A549 (cell line): ENCODE measurements at regions not wholly inside any gene's neighbourhood (a gene's known extent, or its start where the extent isn't known, plus 50 kb on each side); places are given as distances from the start of the nearest gene placed in this dataset.

ENCODE experiments used
- ATAC-seq, 2 experiments: fragments of 200-7000 bp in 1 of 2; fragments of >200 bp in 1 of 2; cut with Nextera tagmentation in 1 of 2; cut with Tn5 transposase in 1 of 2; 3 replicates each; pipeline versions ENCODE4 v1.8.0 to v1.9.1; 2018 to 2020; ENCODE audit warnings: mild to moderate bottlenecking in 1 of 2, moderate library complexity in 1 of 2
- CTCF ChIA-PET: fragments of 300-600 bp; sonication (Branson Sonifier 250); formaldehyde crosslinking; extraction: SDS; loops from one replicate; lab custom pipeline; 2021; ENCODE audit warnings: antibody characterized with exemption, inconsistent platforms; lab: Yijun Ruan, JAX
- POLR2A ChIA-PET: fragments of 350-600 bp; formaldehyde crosslinking; extraction: SDS; loops from one replicate; lab custom pipeline; 2021; ENCODE audit warnings: antibody characterized with exemption, inconsistent platforms; lab: Yijun Ruan, JAX
- DNase-seq, 2 experiments: peaks; one replicate each; pipeline versions ENCODE4 v3.0.0 to v3.0.0-alpha.2; 2011 to 2016; ENCODE audit warnings: low read depth in 1 of 2, low spot score in 1 of 2
- FAIRE-seq: peaks from 2 replicates; lab custom pipeline; 2011; peaks lifted over from hg19 to GRCh38; lab: Jason Lieb, UNC
- H3K27ac ChIP-seq, 2 experiments: fragments of >200 bp; sonication (Bioruptor Twin); formaldehyde crosslinking; 3 replicates each; pipeline ENCODE4 v1.5.1; 2016 to 2017
- H3K4me1 ChIP-seq: fragments of >200 bp; sonication (Bioruptor Twin); formaldehyde crosslinking; 3 replicates; pipeline ENCODE4 v1.6.1; 2016
- H3K4me2 ChIP-seq: fragments of >200 bp; sonication (Bioruptor Twin); formaldehyde crosslinking; 3 replicates; pipeline ENCODE4 v1.6.1; 2016
- H3K4me3 ChIP-seq: fragments of >200 bp; sonication (Bioruptor Twin); formaldehyde crosslinking; 3 replicates; pipeline ENCODE4 v1.5.1; 2016
- H3K9me3 ChIP-seq: fragments of >200 bp; sonication (Bioruptor Twin); formaldehyde crosslinking; 3 replicates; pipeline ENCODE4 v1.6.1; 2016
- BHLHE40 ChIP-seq: IDR thresholded peaks from 2 replicates; pipeline ENCODE4 v1.6.1; 2012; ENCODE audit warnings: low read depth, low read length, inconsistent platforms
- CBX2 ChIP-seq: fragments of 200-600 bp; sonication (generic); IDR thresholded peaks from 2 replicates; pipeline ENCODE4 v1.6.1; 2016; ENCODE audit warnings: low read depth, mild to moderate bottlenecking, borderline replicate concordance
- CBX8 ChIP-seq: fragments of 200-600 bp; sonication (generic); IDR thresholded peaks from 2 replicates; pipeline ENCODE4 v1.6.1; 2016
- CEBPB ChIP-seq, 2 experiments: fragments of >200 bp in 1 of 2; sonication (Bioruptor Twin) in 1 of 2; formaldehyde crosslinking in 1 of 2; IDR thresholded peaks; 2 replicates each; pipeline ENCODE4 v1.6.1; 2012 to 2016
- CHD4 ChIP-seq: fragments of 200-600 bp; sonication (generic); IDR thresholded peaks from 2 replicates; pipeline ENCODE4 v1.6.1; 2016; ENCODE audit warnings: antibody characterized with exemption, mild to moderate bottlenecking, borderline replicate concordance
- EP300 ChIP-seq, 2 experiments: fragments of >200 bp; sonication (Bioruptor Twin); formaldehyde crosslinking; IDR thresholded peaks; 2 replicates in 1 of 2; 3 replicates in 1 of 2; pipeline ENCODE4 v1.6.1; 2016 to 2017
- FOSL2 ChIP-seq, 2 experiments: fragments of 450-650 bp in 1 of 2; fragments of >200 bp in 1 of 2; sonication (Bioruptor Twin) in 1 of 2; formaldehyde crosslinking; IDR thresholded peaks; 2 replicates each; pipeline versions ENCODE4 v1.5.0 to v1.6.1; 2016 to 2020; ENCODE audit warnings: mild to moderate bottlenecking in 1 of 2, moderate library complexity in 1 of 2
- GATA3 ChIP-seq: IDR thresholded peaks from 2 replicates; pipeline ENCODE4 v1.6.1; 2012; ENCODE audit warnings: borderline replicate concordance
- HOXB5 ChIP-seq: fragments of 250-450 bp; sonication (Bioruptor Pico); IDR thresholded peaks from 2 replicates; pipeline ENCODE4 v1.5.0; 2020; ENCODE audit warnings: mild to moderate bottlenecking, moderate library complexity
- JUN ChIP-seq, 2 experiments: fragments of >200 bp; sonication (Bioruptor Twin); formaldehyde crosslinking; IDR thresholded peaks; 2 replicates in 1 of 2; 3 replicates in 1 of 2; pipeline ENCODE4 v1.6.1; 2016 to 2017
- JUNB ChIP-seq: fragments of >200 bp; sonication (Bioruptor Twin); formaldehyde crosslinking; IDR thresholded peaks from 2 replicates; pipeline ENCODE4 v1.6.1; 2016
- MAFK ChIP-seq: fragments of 450-650 bp; IDR thresholded peaks from 2 replicates; pipeline ENCODE4 v1.6.1; 2014; ENCODE audit not compliant: partially characterized antibody
- MAZ ChIP-seq: fragments of 150-350 bp; IDR thresholded peaks from 2 replicates; pipeline ENCODE4 v1.6.1; 2014; ENCODE audit warnings: antibody characterized with exemption, low read depth, low read length, borderline replicate concordance
- NFE2L2 ChIP-seq: fragments of 150-350 bp; conservative IDR thresholded peaks from 2 replicates; pipeline ENCODE4 v1.6.1; 2014; ENCODE audit warnings: low read length
- RAD21 ChIP-seq, 2 experiments: fragments of >200 bp in 1 of 2; sonication (Bioruptor Twin) in 1 of 2; formaldehyde crosslinking in 1 of 2; IDR thresholded peaks in 1 of 2; conservative IDR thresholded peaks in 1 of 2; 2 replicates in 1 of 2; 3 replicates in 1 of 2; pipeline ENCODE4 v1.6.1; 2012 to 2018; ENCODE audit warnings: inconsistent platforms in 1 of 2
- RARB ChIP-seq: fragments of 250-450 bp; sonication (Bioruptor Pico); IDR thresholded peaks from 2 replicates; pipeline ENCODE4 v1.8.0; 2021; ENCODE audit warnings: mild to moderate bottlenecking, moderate library complexity
- RCOR1 ChIP-seq: fragments of 150-350 bp; IDR thresholded peaks from 2 replicates; pipeline ENCODE4 v1.6.1; 2014; ENCODE audit warnings: antibody characterized with exemption, low read length, low read depth
- SREBF2 ChIP-seq: fragments of 450-650 bp; IDR thresholded peaks from 2 replicates; pipeline ENCODE4 v1.6.1; 2014; ENCODE audit warnings: mild to moderate bottlenecking, moderate library complexity
- TFCP2L1 ChIP-seq: fragments of 250-450 bp; sonication (Bioruptor Pico); IDR thresholded peaks from 2 replicates; pipeline ENCODE4 v1.5.0; 2021; ENCODE audit warnings: mild to moderate bottlenecking
- WGBS: methylation state at CpG from one replicate; pipeline ENCODE4 v1.1.6; 2017; ENCODE audit errors: missing lambda C conversion rate; 5-methylcytosine and 5-hydroxymethylcytosine counted together
- TF ChIP-seq, protein P1 (sequence below): fragments of >200 bp; sonication (Bioruptor Twin); formaldehyde crosslinking; IDR thresholded peaks from 2 replicates; pipeline ENCODE4 v1.6.1; 2016
- TF ChIP-seq, protein P2 (sequence below): IDR thresholded peaks from 2 replicates; pipeline ENCODE4 v1.6.1; 2012
- TF ChIP-seq, protein P3 (sequence below): fragments of >200 bp; sonication (Bioruptor Twin); formaldehyde crosslinking; IDR thresholded peaks from 3 replicates; pipeline ENCODE4 v1.6.1; 2016

DNA sequence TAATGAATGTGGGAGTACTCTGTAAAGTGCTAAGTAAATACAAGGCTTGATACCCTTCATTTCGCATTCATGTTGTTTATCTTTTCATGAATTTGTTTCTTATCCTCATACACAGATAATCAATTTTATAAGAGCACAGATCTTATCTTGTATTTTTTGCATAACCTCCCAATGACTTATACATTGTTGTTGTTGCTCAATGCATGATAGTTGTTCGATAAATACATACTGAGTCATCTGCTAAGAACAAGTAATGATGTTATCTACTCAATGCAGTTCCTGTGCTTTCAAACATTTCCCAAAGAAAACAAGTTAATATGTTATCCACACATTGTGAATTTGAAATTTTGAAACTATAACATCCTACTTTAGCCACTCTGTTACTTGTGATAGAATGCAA, 60.7 kb downstream of the TAF11L14 start:
- Histone ChIP-seq H3K4me1 (peaks cover 15% of the 10 kb centered on the region), H3K4me2 (peak overlapping the region; percentile 65), H3K9me3 (no peaks in the 10 kb centered on the region; the same call in 2 of the 3 replicates), H3K27ac (peak overlapping the region in 1 of 2 experiments; percentile 41; a peak in 1 of 6 replicates), H3K4me3 (no peak overlapping the region)
- POLR2A ChIA-PET = no interaction called here
- CTCF ChIA-PET = no interaction called here
- TF ChIP-seq RAD21 (conservative IDR thresholded peaks at IDR 0.05 in 1 of 2, IDR thresholded peaks at IDR 0.05 in 1 of 2) (no peak), GATA3 (peak; percentile 99), JUNB (peak; percentile 68), HOXB5 (CRISPR knock-in tag) (no peak), JUN (IDR thresholded peaks at IDR 0.05) (0 out of 5 replicates have a peak, but pooled peaks of 1 of the 2 experiments have one; percentile 33), CEBPB (IDR thresholded peaks at IDR 0.05) (peak in 1 of 2 experiments; percentile 96; a peak in 3 of 4 replicates), FOSL2 (IDR thresholded peaks at IDR 0.05) (peak; percentile 47; the same call in 1 of the 2 replicates), FOSL2 (CRISPR knock-in tag; IDR thresholded peaks at IDR 0.05) (peak; percentile 82), CBX8 (no peak)
- TF ChIP-seq, protein P1, sequence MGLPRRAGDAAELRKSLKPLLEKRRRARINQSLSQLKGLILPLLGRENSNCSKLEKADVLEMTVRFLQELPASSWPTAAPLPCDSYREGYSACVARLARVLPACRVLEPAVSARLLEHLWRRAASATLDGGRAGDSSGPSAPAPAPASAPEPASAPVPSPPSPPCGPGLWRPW = no peak
- TF ChIP-seq, protein P2, sequence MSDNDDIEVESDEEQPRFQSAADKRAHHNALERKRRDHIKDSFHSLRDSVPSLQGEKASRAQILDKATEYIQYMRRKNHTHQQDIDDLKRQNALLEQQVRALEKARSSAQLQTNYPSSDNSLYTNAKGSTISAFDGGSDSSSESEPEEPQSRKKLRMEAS = no peak; the same call in 1 of the 2 replicates
- DNase-seq (peak in 1 of 2 experiments; percentile 41), FAIRE-seq (no peak), ATAC-seq (peak in 1 of 2 experiments; percentile 72; a peak in 3 of 6 replicates)
- 6% methylated on average over 2 of the region's 2 CpGs for WGBS

DNA sequence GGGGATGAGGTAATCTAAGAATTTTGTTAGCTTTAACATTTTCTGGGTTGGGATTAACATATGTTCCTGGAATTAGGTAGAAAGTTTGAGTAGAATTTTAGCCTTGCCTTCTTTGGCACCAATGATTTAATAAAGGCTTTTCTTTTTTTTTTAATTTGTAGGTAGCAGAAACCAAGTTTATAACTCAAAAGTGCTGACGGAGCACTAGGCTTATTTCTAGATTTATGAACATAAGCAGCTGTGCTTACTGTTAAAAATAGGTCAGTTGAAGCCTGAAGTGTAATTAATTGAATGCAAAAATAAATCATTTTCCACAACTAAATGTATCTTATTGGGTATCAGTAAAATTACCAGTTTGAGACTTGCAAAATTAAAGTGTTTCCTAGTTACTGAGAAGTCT, 62.4 kb downstream of the TAF11L14 start:
- 93% methylated on average over 1 of the region's 1 CpG for WGBS
- no peak for DNase-seq
- H3K9me3 ChIP-seq = peaks cover 7% of the 10 kb centered on the region; the same call in 2 of the 3 replicates
- H3K4me3 ChIP-seq = no peak overlapping the region
- H3K27ac ChIP-seq = no peak overlapping the region
- no peak for FAIRE-seq
- ATAC-seq = no peak
- H3K4me2 ChIP-seq = no peak overlapping the region
- POLR2A ChIA-PET = no interaction called here
- CTCF ChIA-PET = no interaction called here
- TF ChIP-seq HOXB5 (CRISPR knock-in tag) (no peak), MAFK (peak; percentile 73), MAZ (no peak), TFCP2L1 (CRISPR knock-in tag) (no peak)
- H3K4me1 ChIP-seq = peaks cover 15% of the 10 kb centered on the region

DNA sequence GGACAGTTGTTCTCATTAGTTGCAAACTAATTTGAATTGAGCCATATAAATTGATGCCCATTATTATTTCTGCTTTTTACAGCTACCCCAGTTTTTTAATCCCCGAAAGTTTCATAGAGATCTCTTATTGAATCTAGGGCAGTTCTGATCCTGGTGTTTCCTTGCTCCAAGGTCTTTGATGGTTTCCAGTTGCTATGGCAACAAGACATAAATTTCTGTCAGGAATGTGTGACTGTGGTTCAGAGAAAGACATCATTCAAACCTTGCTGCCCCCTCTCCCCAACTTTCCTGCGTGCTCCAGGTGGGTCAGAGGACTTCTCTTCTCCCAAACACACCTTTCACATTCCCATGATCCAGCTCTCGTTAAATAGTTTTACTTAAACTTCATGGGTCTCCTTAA, 63.4 kb downstream of the TAF11L14 start:
- Histone ChIP-seq H3K9me3 (peaks cover 9% of the 10 kb centered on the region; the same call in 2 of the 3 replicates), H3K4me2 (no peak overlapping the region), H3K4me1 (peaks cover 15% of the 10 kb centered on the region), H3K4me3 (no peak overlapping the region), H3K27ac (no peak overlapping the region)
- ChIA-PET POLR2A (no interaction called here), CTCF (no interaction called here)
- 48% methylated on average over 3 of the region's 3 CpGs for WGBS
- DNase-seq (no peak), FAIRE-seq (no peak), ATAC-seq (no peak)
- TF ChIP-seq RARB (CRISPR knock-in tag) (no peak), CBX8 (no peak), SREBF2 (no peak), JUN (IDR thresholded peaks at IDR 0.05) (no peak), EP300 (IDR thresholded peaks at IDR 0.05) (no peak), RCOR1 (no peak), NFE2L2 (no peak), CHD4 (no peak), CBX2 (no peak), BHLHE40 (no peak), JUNB (no peak)
- TF ChIP-seq, protein P3, sequence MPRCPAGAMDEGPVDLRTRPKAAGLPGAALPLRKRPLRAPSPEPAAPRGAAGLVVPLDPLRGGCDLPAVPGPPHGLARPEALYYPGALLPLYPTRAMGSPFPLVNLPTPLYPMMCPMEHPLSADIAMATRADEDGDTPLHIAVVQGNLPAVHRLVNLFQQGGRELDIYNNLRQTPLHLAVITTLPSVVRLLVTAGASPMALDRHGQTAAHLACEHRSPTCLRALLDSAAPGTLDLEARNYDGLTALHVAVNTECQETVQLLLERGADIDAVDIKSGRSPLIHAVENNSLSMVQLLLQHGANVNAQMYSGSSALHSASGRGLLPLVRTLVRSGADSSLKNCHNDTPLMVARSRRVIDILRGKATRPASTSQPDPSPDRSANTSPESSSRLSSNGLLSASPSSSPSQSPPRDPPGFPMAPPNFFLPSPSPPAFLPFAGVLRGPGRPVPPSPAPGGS = no peak
- TF ChIP-seq, all 56 proteins: peak for 0
